Liver (tissue), 8 donors: ENCODE measurements at regions not wholly inside any gene's neighbourhood (a gene's known extent, or its start where the extent isn't known, plus 50 kb on each side); places are given as distances from the start of the nearest gene placed in this dataset.

Source experiments
- DNase-seq: peaks from one replicate; pipeline ENCODE4 v3.0.0-alpha.2; 2017; ENCODE audit warnings: low spot score
- H3K27ac ChIP-seq, 2 donors: one replicate each; pipeline ENCODE4 v1.7.0; 2013; ENCODE audit warnings: inconsistent platforms in 2 of 2, low read length in 2 of 2, control low read depth in 1 of 2, low read depth in 1 of 2, mild to moderate bottlenecking in 1 of 2
- H3K27me3 ChIP-seq, 4 donors: one replicate each; pipeline versions ENCODE4 v1.6.1 to v1.7.0; 2013; ENCODE audit warnings: low read length in 3 of 4, inconsistent platforms in 1 of 4, mild to moderate bottlenecking in 1 of 4, moderate library complexity in 1 of 4; ENCODE audit not compliant: control insufficient read depth in 4 of 4, insufficient read depth in 4 of 4
- H3K36me3 ChIP-seq, 4 donors: one replicate each; pipeline versions ENCODE4 v1.6.1 to v1.7.0; 2013; ENCODE audit warnings: low read length in 3 of 4, mild to moderate bottlenecking in 3 of 4, low read depth in 1 of 4, moderate library complexity in 1 of 4; ENCODE audit not compliant: control insufficient read depth in 4 of 4, insufficient read depth in 3 of 4
- H3K4me1 ChIP-seq, 4 donors: one replicate each; pipeline versions ENCODE4 v1.6.1 to v1.7.0; 2013; ENCODE audit warnings: low read length in 3 of 4, mild to moderate bottlenecking in 3 of 4, moderate library complexity in 1 of 4; ENCODE audit not compliant: control insufficient read depth in 4 of 4, insufficient read depth in 4 of 4
- H3K4me3 ChIP-seq, 3 donors: one replicate each; pipeline versions ENCODE4 v1.6.1 to v1.7.0; 2013; ENCODE audit warnings: low read length in 3 of 3, control low read depth in 1 of 3, low read depth in 1 of 3, mild to moderate bottlenecking in 1 of 3
- H3K9ac ChIP-seq, 2 donors: one replicate each; pipeline ENCODE4 v1.7.0; 2013; ENCODE audit warnings: low read length in 2 of 2, mild to moderate bottlenecking in 2 of 2, moderate library complexity in 2 of 2, control low read depth in 1 of 2, low read depth in 1 of 2
- H3K9me3 ChIP-seq, 4 donors: one replicate each; pipeline versions ENCODE4 v1.6.1 to v1.7.0; 2013; ENCODE audit warnings: low read length in 3 of 4; ENCODE audit not compliant: control insufficient read depth in 4 of 4
- ATF3 ChIP-seq: IDR thresholded peaks from 2 replicates; pipeline ENCODE4 v1.6.1; 2016; ENCODE audit warnings: antibody characterized with exemption
- EGR1 ChIP-seq, 2 donors: IDR thresholded peaks; 2 replicates each; pipeline ENCODE4 v1.6.1; 2016 to 2018; ENCODE audit warnings: antibody characterized with exemption in 2 of 2, low read depth in 2 of 2
- FOXA1 ChIP-seq: IDR thresholded peaks from 2 replicates; pipeline ENCODE4 v1.6.1; 2016; ENCODE audit warnings: antibody characterized with exemption
- FOXA2 ChIP-seq: IDR thresholded peaks from 2 replicates; pipeline ENCODE4 v1.6.1; 2016; ENCODE audit warnings: antibody characterized with exemption
- GABPA ChIP-seq, 2 donors: IDR thresholded peaks in 1 of 2; conservative IDR thresholded peaks in 1 of 2; 2 replicates each; pipeline ENCODE4 v1.6.1; 2016; ENCODE audit warnings: antibody characterized with exemption in 2 of 2, mild to moderate bottlenecking in 1 of 2, moderate library complexity in 1 of 2
- HNF4A ChIP-seq, 2 donors: conservative IDR thresholded peaks; 2 replicates each; pipeline ENCODE4 v1.6.1; 2016; ENCODE audit warnings: antibody characterized with exemption in 2 of 2, mild to moderate bottlenecking in 2 of 2
- HNF4G ChIP-seq: IDR thresholded peaks from 2 replicates; pipeline ENCODE4 v1.6.1; 2016; ENCODE audit warnings: antibody characterized with exemption
- MAX ChIP-seq: IDR thresholded peaks from 2 replicates; pipeline ENCODE4 v1.6.1; 2016; ENCODE audit warnings: antibody characterized with exemption
- NR2F2 ChIP-seq: IDR thresholded peaks from 2 replicates; pipeline ENCODE4 v1.6.1; 2016; ENCODE audit warnings: antibody characterized with exemption
- RAD21 ChIP-seq, 2 donors: IDR thresholded peaks; 2 replicates each; pipeline ENCODE4 v1.6.1; 2016; ENCODE audit warnings: antibody characterized with exemption in 2 of 2, mild to moderate bottlenecking in 2 of 2
- RXRA ChIP-seq, 2 donors: IDR thresholded peaks; 2 replicates each; pipeline ENCODE4 v1.6.1; 2017 to 2018; ENCODE audit warnings: antibody characterized with exemption in 2 of 2, mild to moderate bottlenecking in 1 of 2
- SP1 ChIP-seq: IDR thresholded peaks from 2 replicates; pipeline ENCODE4 v1.6.1; 2018; ENCODE audit warnings: antibody characterized with exemption, mild to moderate bottlenecking
- TAF1 ChIP-seq: conservative IDR thresholded peaks from 2 replicates; pipeline ENCODE4 v1.6.1; 2016; ENCODE audit warnings: antibody characterized with exemption, mild to moderate bottlenecking
- YY1 ChIP-seq: IDR thresholded peaks from 2 replicates; pipeline ENCODE4 v1.6.1; 2016; ENCODE audit warnings: antibody characterized with exemption, mild to moderate bottlenecking
- ZBTB33 ChIP-seq: IDR thresholded peaks from 2 replicates; pipeline ENCODE4 v1.6.1; 2016; ENCODE audit warnings: antibody characterized with exemption
- WGBS: extraction: QIAGEN DNeasy Blood & Tissue Kit; methylation state at CpG from one replicate; pipeline ENCODE4 v1.1.7; 2013; 5-methylcytosine and 5-hydroxymethylcytosine counted together
- TF ChIP-seq, protein P1 (sequence below): IDR thresholded peaks from 2 replicates; pipeline ENCODE4 v1.6.1; 2016; ENCODE audit warnings: antibody characterized with exemption, mild to moderate bottlenecking
- TF ChIP-seq, protein P2 (sequence below): fragments of 150-350 bp; IDR thresholded peaks from 2 replicates; pipeline ENCODE4 v1.5.1; 2017; ENCODE audit warnings: improper control_type of control experiment, low read depth, low read length; ENCODE audit not compliant: missing input control
- donor health status: healthy.
- donor health status: healthy.
- donor health status: healthy.
- donor health status: healthy.
- donor health status: healthy.

DNA sequence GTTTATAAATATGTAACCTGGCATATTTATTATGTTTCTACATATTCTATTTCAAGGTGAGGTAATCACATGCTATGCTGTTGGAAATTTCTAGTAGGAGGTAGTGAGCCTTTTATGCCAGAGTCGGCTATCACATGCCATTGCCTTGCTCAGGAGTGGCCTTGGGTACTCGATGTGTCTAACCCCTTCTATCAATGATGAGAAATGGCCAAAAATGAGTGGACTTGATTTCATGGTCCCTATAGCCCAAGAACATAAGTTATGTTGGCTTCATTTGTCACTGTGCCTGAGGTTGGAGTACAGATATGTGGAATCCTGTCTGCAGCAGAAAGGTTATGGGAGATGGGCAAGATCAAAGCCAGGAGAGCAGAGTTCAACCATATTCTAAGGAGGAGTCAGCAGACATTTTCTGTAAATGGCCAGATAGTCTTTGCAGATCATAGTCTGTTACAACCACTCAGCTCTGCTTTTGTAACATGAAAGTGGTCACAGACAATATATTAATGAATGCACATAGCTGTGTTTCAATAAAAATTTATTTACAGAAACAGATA, 554.4 kb downstream of the PDCD6IP start:
- H3K36me3 ChIP-seq, result no peaks in the 10 kb centered on the region
- TF ChIP-seq ATF3, result no peak
- TF ChIP-seq RXRA (IDR thresholded peaks at IDR 0.05), result no peak
- TF ChIP-seq EGR1 (IDR thresholded peaks at IDR 0.05; ENCODE audit: low read depth in 2 of 2), result no peak
- no peak for TF ChIP-seq FOXA2
- TF ChIP-seq HNF4A (conservative IDR thresholded peaks at IDR 0.05), result no peak
- TF ChIP-seq GABPA (IDR thresholded peaks at IDR 0.05 in 1 of 2, conservative IDR thresholded peaks at IDR 0.05 in 1 of 2), result no peak
- no peak for TF ChIP-seq FOXA1
- no peak for TF ChIP-seq TAF1
- no peak for TF ChIP-seq RAD21 (IDR thresholded peaks at IDR 0.05)
- no peak for TF ChIP-seq ZBTB33
- no peak for TF ChIP-seq YY1
- TF ChIP-seq, protein P1, sequence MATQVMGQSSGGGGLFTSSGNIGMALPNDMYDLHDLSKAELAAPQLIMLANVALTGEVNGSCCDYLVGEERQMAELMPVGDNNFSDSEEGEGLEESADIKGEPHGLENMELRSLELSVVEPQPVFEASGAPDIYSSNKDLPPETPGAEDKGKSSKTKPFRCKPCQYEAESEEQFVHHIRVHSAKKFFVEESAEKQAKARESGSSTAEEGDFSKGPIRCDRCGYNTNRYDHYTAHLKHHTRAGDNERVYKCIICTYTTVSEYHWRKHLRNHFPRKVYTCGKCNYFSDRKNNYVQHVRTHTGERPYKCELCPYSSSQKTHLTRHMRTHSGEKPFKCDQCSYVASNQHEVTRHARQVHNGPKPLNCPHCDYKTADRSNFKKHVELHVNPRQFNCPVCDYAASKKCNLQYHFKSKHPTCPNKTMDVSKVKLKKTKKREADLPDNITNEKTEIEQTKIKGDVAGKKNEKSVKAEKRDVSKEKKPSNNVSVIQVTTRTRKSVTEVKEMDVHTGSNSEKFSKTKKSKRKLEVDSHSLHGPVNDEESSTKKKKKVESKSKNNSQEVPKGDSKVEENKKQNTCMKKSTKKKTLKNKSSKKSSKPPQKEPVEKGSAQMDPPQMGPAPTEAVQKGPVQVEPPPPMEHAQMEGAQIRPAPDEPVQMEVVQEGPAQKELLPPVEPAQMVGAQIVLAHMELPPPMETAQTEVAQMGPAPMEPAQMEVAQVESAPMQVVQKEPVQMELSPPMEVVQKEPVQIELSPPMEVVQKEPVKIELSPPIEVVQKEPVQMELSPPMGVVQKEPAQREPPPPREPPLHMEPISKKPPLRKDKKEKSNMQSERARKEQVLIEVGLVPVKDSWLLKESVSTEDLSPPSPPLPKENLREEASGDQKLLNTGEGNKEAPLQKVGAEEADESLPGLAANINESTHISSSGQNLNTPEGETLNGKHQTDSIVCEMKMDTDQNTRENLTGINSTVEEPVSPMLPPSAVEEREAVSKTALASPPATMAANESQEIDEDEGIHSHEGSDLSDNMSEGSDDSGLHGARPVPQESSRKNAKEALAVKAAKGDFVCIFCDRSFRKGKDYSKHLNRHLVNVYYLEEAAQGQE, result no peak
- no peak for TF ChIP-seq MAX
- no peak for TF ChIP-seq NR2F2
- TF ChIP-seq SP1, result no peak
- TF ChIP-seq, protein P2, sequence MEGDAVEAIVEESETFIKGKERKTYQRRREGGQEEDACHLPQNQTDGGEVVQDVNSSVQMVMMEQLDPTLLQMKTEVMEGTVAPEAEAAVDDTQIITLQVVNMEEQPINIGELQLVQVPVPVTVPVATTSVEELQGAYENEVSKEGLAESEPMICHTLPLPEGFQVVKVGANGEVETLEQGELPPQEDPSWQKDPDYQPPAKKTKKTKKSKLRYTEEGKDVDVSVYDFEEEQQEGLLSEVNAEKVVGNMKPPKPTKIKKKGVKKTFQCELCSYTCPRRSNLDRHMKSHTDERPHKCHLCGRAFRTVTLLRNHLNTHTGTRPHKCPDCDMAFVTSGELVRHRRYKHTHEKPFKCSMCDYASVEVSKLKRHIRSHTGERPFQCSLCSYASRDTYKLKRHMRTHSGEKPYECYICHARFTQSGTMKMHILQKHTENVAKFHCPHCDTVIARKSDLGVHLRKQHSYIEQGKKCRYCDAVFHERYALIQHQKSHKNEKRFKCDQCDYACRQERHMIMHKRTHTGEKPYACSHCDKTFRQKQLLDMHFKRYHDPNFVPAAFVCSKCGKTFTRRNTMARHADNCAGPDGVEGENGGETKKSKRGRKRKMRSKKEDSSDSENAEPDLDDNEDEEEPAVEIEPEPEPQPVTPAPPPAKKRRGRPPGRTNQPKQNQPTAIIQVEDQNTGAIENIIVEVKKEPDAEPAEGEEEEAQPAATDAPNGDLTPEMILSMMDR, result no peak
- TF ChIP-seq HNF4G, result no peak
- no peaks in the 10 kb centered on the region for H3K27me3 ChIP-seq
- H3K4me3 ChIP-seq, result no peak overlapping the region
- H3K9ac ChIP-seq, result no peak overlapping the region
- H3K9me3 ChIP-seq, result no peaks in the 10 kb centered on the region
- 85% methylated on average over 2 of the region's 2 CpGs for WGBS
- H3K4me1 ChIP-seq, result no peaks in the 10 kb centered on the region
- H3K27ac ChIP-seq, result no peak overlapping the region
- no peak for DNase-seq
